Neural cell (in vitro differentiated cells): ENCODE measurements at regions not wholly inside any gene's neighbourhood (a gene's known extent, or its start where the extent isn't known, plus 50 kb on each side); places are given as distances from the start of the nearest gene placed in this dataset.

Experiments used
- H2AFZ ChIP-seq: fragments of 200-600, 300-800 bp; sonication (generic), shearing (Covaris generic); 2 replicates; pipeline ENCODE4 v1.6.0; 2014; ENCODE audit warnings: low read depth, mild to moderate bottlenecking, antibody characterized with exemption, low read length, moderate library complexity
- H3F3A ChIP-seq: fragments of 200-600 bp; shearing (Covaris generic); 2 replicates; pipeline ENCODE4 v1.6.1; 2016; ENCODE audit warnings: mild to moderate bottlenecking, moderate library complexity, mixed read lengths, antibody characterized with exemption, low read length; ENCODE audit not compliant: insufficient read depth, poor library complexity, severe bottlenecking
- H3K27ac ChIP-seq: fragments of 200-600, 300-800 bp; sonication (generic), shearing (Covaris generic); 2 replicates; pipeline ENCODE4 v1.5.1; 2014; ENCODE audit warnings: mild to moderate bottlenecking, low read length, moderate library complexity
- H3K27me3 ChIP-seq: fragments of 300-800, 200-600 bp; sonication (generic), shearing (Covaris generic); 2 replicates; pipeline ENCODE4 v1.6.0; 2014; ENCODE audit warnings: mild to moderate bottlenecking, low read depth, low read length, moderate library complexity; ENCODE audit not compliant: insufficient read depth
- H3K36me3 ChIP-seq: fragments of 300-800, 200-600 bp; sonication (generic), shearing (Covaris generic); 2 replicates; pipeline ENCODE4 v1.5.1; 2014; ENCODE audit warnings: mild to moderate bottlenecking, antibody characterized with exemption, low read length, moderate library complexity; ENCODE audit not compliant: insufficient read depth
- H3K4me2 ChIP-seq: fragments of 300-800, 200-600 bp; sonication (generic), shearing (Covaris generic); 2 replicates; pipeline ENCODE4 v1.6.0; 2014; ENCODE audit warnings: mild to moderate bottlenecking, low read length
- H3K4me3 ChIP-seq: fragments of 300-800, 200-600 bp; sonication (generic), shearing (Covaris generic); 2 replicates; pipeline ENCODE4 v1.5.1; 2014; ENCODE audit warnings: mild to moderate bottlenecking, low read length, moderate library complexity
- H3K79me2 ChIP-seq: fragments of 200-600 bp; shearing (Covaris generic); replicated peaks from 2 replicates; pipeline ENCODE4 v1.6.0; 2014; ENCODE audit warnings: mild to moderate bottlenecking, low read length, moderate library complexity; ENCODE audit not compliant: insufficient read depth
- H3K9ac ChIP-seq: fragments of 300-800, 200-600 bp; sonication (generic), shearing (Covaris generic); 2 replicates; pipeline ENCODE4 v1.6.1; 2016; ENCODE audit warnings: mild to moderate bottlenecking, low read length, mixed read lengths
- H3K9me2 ChIP-seq: fragments of 200-600 bp; shearing (Covaris generic); 2 replicates; pipeline ENCODE4 v1.6.1; 2016; ENCODE audit warnings: mild to moderate bottlenecking, low read length, mixed read lengths; ENCODE audit not compliant: insufficient read depth
- H3K9me3 ChIP-seq: fragments of 200-600, 300-800 bp; sonication (generic), shearing (Covaris generic); 2 replicates; pipeline ENCODE4 v1.6.1; 2016; ENCODE audit warnings: mild to moderate bottlenecking, mixed run types, low read length, moderate library complexity, mixed read lengths
- H4K20me1 ChIP-seq: fragments of 200-600 bp; shearing (Covaris generic); 2 replicates; pipeline ENCODE4 v1.6.1; 2016; ENCODE audit warnings: mild to moderate bottlenecking, mixed run types; ENCODE audit not compliant: insufficient read depth
- EP300 ChIP-seq: fragments of 450-650 bp; conservative IDR thresholded peaks from 2 replicates; pipeline ENCODE4 v1.6.1; 2014; ENCODE audit warnings: antibody characterized with exemption, mild to moderate bottlenecking, moderate library complexity; ENCODE audit not compliant: poor library complexity, severe bottlenecking
- EZH2 ChIP-seq: fragments of 200-600, 300-800 bp; shearing (Covaris generic), sonication (generic); IDR thresholded peaks from 2 replicates; pipeline ENCODE4 v1.6.1; 2014; ENCODE audit warnings: antibody characterized with exemption, low read length, borderline replicate concordance, mild to moderate bottlenecking; ENCODE audit not compliant: insufficient read depth, poor library complexity, severe bottlenecking
- MXI1 ChIP-seq: fragments of 450-650 bp; conservative IDR thresholded peaks from 2 replicates; pipeline ENCODE4 v1.6.1; 2014; ENCODE audit warnings: antibody characterized with exemption, mild to moderate bottlenecking; ENCODE audit not compliant: poor library complexity, severe bottlenecking
- POLR2AphosphoS5 ChIP-seq: IDR thresholded peaks from 2 replicates; pipeline ENCODE4 v1.6.1; 2012
- RAD21 ChIP-seq: fragments of 450-650 bp; conservative IDR thresholded peaks from 2 replicates; pipeline ENCODE4 v1.6.1; 2014; ENCODE audit warnings: antibody characterized with exemption, mild to moderate bottlenecking, moderate library complexity
- REST ChIP-seq: IDR thresholded peaks from 2 replicates; pipeline ENCODE4 v1.6.1; 2012; ENCODE audit warnings: borderline replicate concordance
- SMC3 ChIP-seq: fragments of 450-650 bp; conservative IDR thresholded peaks from 2 replicates; pipeline ENCODE4 v1.6.1; 2014; ENCODE audit warnings: antibody characterized with exemption, mild to moderate bottlenecking, moderate library complexity; ENCODE audit not compliant: poor library complexity
- TAF1 ChIP-seq: IDR thresholded peaks from 2 replicates; pipeline ENCODE4 v1.6.1; 2012; ENCODE audit warnings: low read depth
- TF ChIP-seq, protein P1 (sequence below): fragments of 450-650 bp; IDR thresholded peaks from 2 replicates; pipeline ENCODE4 v1.5.1; 2014; ENCODE audit warnings: antibody characterized with exemption, mild to moderate bottlenecking, moderate library complexity; ENCODE audit not compliant: poor library complexity, severe bottlenecking

DNA sequence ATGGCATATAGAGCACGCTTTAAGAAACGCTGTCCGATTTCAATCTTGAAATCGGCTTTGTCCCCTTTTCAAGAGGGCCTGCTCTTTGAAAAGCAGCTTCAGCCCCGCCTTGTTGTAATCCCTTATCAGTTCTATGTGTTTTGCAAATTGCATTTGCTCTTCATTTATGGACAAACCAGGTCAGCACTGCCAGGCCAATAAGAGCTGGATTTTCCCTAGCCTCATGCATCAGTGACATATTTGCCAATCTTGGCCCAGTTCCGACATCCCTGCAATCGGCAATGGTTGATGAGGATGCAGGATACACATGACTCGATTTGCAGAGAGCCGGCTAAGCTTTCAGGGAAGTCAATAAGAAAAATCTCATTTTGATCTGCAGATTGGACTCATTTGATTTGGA lies 529.1 kb upstream of the CLINT1 start:
- Histone ChIP-seq H3K9me3 (no peaks in the 10 kb centered on the region), H3K9me2 (no peaks in the 10 kb centered on the region), H3F3A (no peaks in the 10 kb centered on the region), H3K4me3 (no peak overlapping the region), H3K36me3 (no peaks in the 10 kb centered on the region), H3K9ac (no peak overlapping the region), H3K27me3 (no peaks in the 10 kb centered on the region), H3K4me2 (no peak overlapping the region), H4K20me1 (no peaks in the 10 kb centered on the region), H3K79me2 (no peaks in the 10 kb centered on the region), H3K27ac (no peak overlapping the region), H2AFZ (no peak overlapping the region)
- TF ChIP-seq EP300 = no peak
- no peak for TF ChIP-seq SMC3
- no peak for TF ChIP-seq POLR2AphosphoS5
- no peak for TF ChIP-seq RAD21
- no peak for TF ChIP-seq EZH2
- TF ChIP-seq TAF1 = no peak
- TF ChIP-seq, protein P1, sequence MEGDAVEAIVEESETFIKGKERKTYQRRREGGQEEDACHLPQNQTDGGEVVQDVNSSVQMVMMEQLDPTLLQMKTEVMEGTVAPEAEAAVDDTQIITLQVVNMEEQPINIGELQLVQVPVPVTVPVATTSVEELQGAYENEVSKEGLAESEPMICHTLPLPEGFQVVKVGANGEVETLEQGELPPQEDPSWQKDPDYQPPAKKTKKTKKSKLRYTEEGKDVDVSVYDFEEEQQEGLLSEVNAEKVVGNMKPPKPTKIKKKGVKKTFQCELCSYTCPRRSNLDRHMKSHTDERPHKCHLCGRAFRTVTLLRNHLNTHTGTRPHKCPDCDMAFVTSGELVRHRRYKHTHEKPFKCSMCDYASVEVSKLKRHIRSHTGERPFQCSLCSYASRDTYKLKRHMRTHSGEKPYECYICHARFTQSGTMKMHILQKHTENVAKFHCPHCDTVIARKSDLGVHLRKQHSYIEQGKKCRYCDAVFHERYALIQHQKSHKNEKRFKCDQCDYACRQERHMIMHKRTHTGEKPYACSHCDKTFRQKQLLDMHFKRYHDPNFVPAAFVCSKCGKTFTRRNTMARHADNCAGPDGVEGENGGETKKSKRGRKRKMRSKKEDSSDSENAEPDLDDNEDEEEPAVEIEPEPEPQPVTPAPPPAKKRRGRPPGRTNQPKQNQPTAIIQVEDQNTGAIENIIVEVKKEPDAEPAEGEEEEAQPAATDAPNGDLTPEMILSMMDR = no peak
- TF ChIP-seq MXI1 = no peak
- no peak for TF ChIP-seq REST

GRCh38 chr5:158387499-158387898 lies 528.6 kb upstream of the CLINT1 start:
- Histone ChIP-seq H2AFZ (no peak overlapping the region), H3K36me3 (no peaks in the 10 kb centered on the region), H3K4me2 (no peak overlapping the region), H3K27me3 (no peaks in the 10 kb centered on the region), H4K20me1 (no peaks in the 10 kb centered on the region), H3K9ac (no peak overlapping the region), H3K9me2 (no peaks in the 10 kb centered on the region), H3F3A (no peaks in the 10 kb centered on the region), H3K4me3 (no peak overlapping the region), H3K79me2 (no peaks in the 10 kb centered on the region), H3K9me3 (no peaks in the 10 kb centered on the region), H3K27ac (no peak overlapping the region)
- TF ChIP-seq REST (no peak), SMC3 (no peak), POLR2AphosphoS5 (no peak), MXI1 (no peak), EP300 (no peak), TAF1 (no peak), RAD21 (no peak), EZH2 (no peak)
